Erythroblast (primary cell): ENCODE measurements at regions not wholly inside any gene's neighbourhood (a gene's known extent, or its start where the extent isn't known, plus 50 kb on each side); places are given as distances from the start of the nearest gene placed in this dataset.

ENCODE experiments used
- GATA1 ChIP-seq: IDR thresholded peaks from 2 replicates; pipeline ENCODE4 v1.6.1; 2011; ENCODE audit warnings: low read depth, mild to moderate bottlenecking, control low read depth, low read length, moderate library complexity
- POLR2A ChIP-seq: IDR thresholded peaks from 2 replicates; pipeline ENCODE4 v1.6.1; 2011; ENCODE audit warnings: mild to moderate bottlenecking, low read length

DNA sequence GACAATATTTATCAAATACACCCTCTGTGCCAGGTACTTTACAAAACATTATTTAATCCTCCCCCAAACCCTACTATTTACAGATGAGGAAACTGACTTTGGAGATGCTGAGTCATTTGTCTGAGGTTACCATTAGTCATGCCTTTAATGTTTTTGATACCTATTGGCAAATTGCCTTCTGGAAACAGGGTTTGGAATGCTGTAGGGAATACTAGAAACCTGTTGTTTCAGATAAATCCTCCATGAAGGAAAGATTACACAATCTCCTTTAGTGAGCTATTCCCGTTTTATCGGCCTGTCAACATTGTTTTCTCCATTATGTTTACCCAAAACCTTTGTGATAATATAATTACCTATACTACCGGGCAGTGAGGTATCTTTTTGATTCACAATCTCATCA is 93.6 kb upstream of the ADGRF1 start:
- TF ChIP-seq POLR2A (no peak), GATA1 (no peak)
